ENCODE measurements at regions not wholly inside any gene's neighbourhood (a gene's known extent, or its start where the extent isn't known, plus 50 kb on each side); places are given as distances from the start of the nearest gene placed in this dataset.
A peak's percentile ranks its signal among the peaks of the same experiment; 100 is the strongest.
"Not testable (repeated sequence)": the region's sequence is repeated elsewhere in the genome, so short reads cannot be mapped to it uniquely, and the experiment has no call there.

DNA sequence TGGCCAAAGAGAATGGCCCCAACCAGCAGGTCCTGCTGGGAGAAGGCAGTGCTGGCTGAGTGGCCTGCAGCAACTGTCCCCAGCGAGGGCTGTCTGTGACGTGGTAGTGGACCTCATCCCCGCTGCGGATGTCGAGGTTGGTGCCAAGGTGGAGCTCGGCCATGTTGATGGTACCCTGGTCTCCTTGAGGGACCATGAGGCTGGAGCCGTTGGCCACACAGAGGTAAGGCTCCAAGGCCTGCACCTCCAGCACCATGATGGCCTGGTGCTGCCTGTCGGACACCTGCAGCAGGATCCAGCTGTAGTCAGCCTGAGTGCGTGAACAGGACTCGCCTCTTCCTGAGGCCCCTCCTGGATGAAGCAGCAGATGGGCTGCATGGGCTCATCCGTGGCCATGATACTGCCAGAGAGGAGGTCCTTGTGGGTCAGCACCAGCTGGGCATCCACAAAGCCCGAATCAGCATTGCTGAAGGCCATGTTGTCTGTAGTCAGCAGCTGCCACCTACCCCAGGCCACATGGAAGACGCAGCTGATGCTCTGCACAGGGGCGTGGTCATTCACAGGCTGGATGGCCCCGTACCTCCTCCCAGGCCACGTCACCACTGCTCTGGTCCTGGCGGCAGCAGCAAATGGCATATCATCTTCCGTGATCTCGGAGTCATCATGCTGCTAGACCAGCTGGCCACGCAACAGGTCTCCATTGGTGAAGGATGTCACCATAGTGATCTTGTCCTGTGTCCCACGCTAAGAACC lies 167.5 kb downstream of the GOLGA6L4 start:
- intact Hi-C loops (cut with DNase I): no loop called here

DNA sequence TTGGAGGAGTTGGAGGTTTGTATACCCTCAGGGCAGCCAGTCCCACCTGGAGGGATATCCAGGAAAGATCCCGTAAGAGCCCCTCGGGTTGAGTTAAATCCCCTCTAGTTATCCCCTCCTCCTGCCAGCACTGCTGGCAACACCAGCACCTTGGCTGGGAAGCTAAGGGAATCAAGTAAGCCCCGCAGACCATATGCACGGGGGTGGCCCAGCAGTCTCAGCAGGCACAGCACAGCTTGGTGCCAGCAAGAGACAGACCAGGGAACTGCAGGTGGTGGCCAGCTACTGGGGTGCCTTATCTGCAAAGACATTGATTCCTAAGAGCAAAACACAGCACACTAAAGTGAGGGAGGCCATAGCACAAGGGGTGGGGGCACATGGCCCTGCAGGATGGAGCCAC lies 173.8 kb downstream of the GOLGA6L4 start:
- intact Hi-C loops (cut with DNase I): not testable (repeated sequence)

More for the DNA sequence above, 167.5 kb downstream of the GOLGA6L4 start:
- no peaks in the 10 kb centered on the region for H3K27me3 ChIP-seq
- TF ChIP-seq CTCF (IDR thresholded peaks at IDR 0.05): no peak
- peak; percentile 46 for DNase-seq
- no peaks in the 10 kb centered on the region for H3K4me1 ChIP-seq
- no peak overlapping the region for H3K4me3 ChIP-seq
- ATAC-seq: no peak
- H3K9me3 ChIP-seq: no peaks in the 10 kb centered on the region
- no peaks in the 10 kb centered on the region for H3K36me3 ChIP-seq
- no peak overlapping the region for H3K27ac ChIP-seq

GRCh38 chr15:84421513-84422181 lies 179.2 kb upstream of the ZSCAN2 start:
- H3K4me3 ChIP-seq: peak overlapping the region; percentile 33
- H3K36me3 ChIP-seq; DNase-seq; H3K4me1 ChIP-seq; ATAC-seq; H3K9me3 ChIP-seq; H3K27ac ChIP-seq; intact Hi-C loops (cut with DNase I); H3K27me3 ChIP-seq: not testable (repeated sequence)

More for the DNA sequence above, 173.8 kb downstream of the GOLGA6L4 start:
- ATAC-seq, H3K27ac ChIP-seq, H3K4me3 ChIP-seq, H3K4me1 ChIP-seq, H3K9me3 ChIP-seq, DNase-seq, H3K36me3 ChIP-seq, H3K27me3 ChIP-seq: not testable (repeated sequence)

DNA sequence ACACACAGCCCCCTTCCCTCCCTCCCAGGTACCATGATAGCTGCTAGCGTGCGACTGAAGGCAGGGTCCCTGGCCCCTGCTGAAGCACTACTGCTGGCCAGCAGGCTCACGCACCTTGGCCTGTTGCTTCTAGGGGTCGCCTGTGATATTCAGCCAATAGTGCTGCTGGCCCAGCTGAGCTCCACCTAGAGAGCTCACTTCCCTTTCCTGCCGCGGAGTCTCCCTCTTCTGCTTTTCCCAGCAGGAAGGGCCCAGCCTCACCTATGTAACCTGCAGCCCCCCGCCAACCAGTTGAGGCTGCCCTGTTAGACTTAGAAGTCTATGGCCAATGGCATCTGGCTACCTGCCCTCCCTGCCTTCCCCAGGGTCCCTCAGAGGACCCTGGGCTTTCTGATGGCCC lies 175.5 kb upstream of the ZSCAN2 start:
- H3K36me3 ChIP-seq; H3K4me3 ChIP-seq; ATAC-seq; H3K27ac ChIP-seq; H3K27me3 ChIP-seq; H3K9me3 ChIP-seq; intact Hi-C loops (cut with DNase I); DNase-seq; H3K4me1 ChIP-seq: not testable (repeated sequence)

DNA sequence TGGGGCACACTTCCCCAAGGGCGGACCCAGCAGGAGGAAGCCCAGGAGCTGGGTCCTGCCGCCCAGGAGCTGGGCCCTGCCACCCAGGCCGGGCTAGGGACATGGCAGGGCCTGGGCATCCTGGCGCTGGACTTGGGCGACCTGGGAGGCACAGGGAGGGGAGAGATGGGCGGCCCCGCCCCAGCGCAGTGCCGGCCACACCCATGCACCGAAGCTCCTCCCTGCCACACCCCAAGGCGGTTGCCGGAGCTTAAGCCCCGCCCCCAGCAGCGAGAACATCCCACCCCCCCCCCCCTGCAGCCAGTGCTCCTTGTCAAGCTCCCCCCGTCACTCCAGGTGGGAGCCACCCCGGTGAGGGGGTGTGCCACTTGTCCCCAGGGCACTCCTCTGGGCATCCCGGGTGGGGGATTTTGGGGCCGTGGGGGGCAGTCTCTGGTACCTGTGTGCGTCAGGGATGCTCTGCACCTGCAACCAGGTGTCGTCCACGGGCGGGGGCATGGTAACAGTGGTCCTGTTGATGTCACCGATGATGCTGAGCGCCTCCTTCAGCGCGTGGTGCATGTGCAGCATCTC lies 127.4 kb upstream of the ZSCAN2 start:
- H3K9me3 ChIP-seq; intact Hi-C loops (cut with DNase I); H3K36me3 ChIP-seq; H3K4me3 ChIP-seq; H3K27ac ChIP-seq; DNase-seq; H3K4me1 ChIP-seq; ATAC-seq; H3K27me3 ChIP-seq: not testable (repeated sequence)

DNA sequence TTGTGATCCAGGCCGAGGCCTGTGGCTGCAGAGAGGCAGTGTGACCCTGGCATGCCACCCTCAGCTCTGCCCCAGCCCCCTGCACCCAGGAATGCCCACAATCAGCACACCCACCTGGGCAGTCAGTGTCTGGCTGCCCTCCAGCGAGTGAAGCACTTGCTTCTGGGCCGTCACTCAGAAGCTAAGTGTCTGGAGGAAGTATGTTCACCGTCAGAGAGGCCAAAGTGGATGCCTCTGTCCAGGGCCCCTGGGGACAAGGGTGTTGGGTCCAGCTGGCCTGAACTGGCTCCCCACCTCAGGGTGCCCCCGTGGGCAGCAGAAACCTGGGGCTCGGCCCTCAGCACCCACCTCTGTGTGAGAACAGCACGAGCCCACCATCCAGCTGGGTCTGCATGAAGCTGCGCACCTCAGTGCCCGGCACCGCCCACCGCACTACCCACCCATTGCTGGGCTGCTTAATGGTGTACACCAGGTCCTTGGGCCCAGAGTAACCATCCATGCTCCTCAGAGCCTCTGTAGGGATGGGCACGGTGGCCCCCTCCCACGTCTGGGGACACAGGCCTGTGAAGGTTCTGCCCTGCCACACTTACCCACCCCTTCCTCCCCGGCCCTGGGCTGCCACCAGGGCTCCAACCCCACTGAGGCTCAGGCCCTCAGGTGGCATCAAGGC lies 124.3 kb upstream of the ZSCAN2 start:
- H3K4me3 ChIP-seq; intact Hi-C loops (cut with DNase I); H3K9me3 ChIP-seq; H3K36me3 ChIP-seq; H3K27me3 ChIP-seq; H3K4me1 ChIP-seq; DNase-seq; H3K27ac ChIP-seq: not testable (repeated sequence)
- ATAC-seq: peak; percentile 66

DNA sequence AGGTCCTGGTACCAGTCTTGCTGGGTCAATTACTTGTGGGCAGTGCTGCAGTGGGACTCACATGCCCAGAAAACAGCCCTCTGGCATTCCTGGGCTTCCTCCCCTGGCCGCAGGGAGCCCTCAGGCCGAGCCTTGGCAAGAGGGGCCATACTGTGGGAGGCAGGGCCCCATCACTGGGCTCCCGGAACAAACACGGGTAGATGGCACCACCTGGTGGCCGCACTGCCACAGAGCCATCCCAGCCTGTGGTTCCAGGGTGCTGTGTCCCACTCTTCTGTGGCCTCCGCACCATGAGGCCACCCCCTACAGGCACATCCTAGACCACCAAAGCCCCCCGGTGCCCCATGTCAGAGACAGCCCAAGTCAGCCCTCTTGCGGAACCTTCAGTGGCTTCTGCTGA lies 123.3 kb upstream of the ZSCAN2 start:
- H3K27ac ChIP-seq; H3K9me3 ChIP-seq; intact Hi-C loops (cut with DNase I); H3K4me1 ChIP-seq; H3K36me3 ChIP-seq; H3K4me3 ChIP-seq; H3K27me3 ChIP-seq; DNase-seq: not testable (repeated sequence)
- peak; percentile 94 for ATAC-seq

- intact Hi-C loops (cut with DNase I); ATAC-seq: not testable (repeated sequence)
Observed at GRCh38 chr15:84480174-84480681, 120.6 kb upstream of the ZSCAN2 start.

DNA sequence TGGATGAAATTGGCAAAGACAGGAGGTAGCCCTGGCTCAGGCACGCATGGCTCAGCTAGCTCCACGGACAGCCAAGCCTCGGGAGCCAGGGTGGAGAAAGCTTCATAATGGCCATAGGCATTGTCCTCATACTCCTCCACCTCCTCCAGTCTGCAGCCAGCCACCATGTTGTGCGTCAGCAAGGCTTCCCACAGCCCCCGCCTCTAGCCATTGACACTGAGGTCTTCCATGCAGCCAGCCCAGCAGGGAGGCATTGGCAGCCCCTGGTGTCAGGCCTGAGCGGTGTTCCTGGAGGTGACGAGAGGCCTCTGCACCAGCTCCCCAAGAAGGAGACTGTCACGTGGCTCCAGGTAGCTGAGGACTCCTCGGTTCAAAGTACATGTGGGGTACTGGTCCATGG lies 117.0 kb upstream of the ZSCAN2 start:
- H3K36me3 ChIP-seq; H3K4me3 ChIP-seq; H3K27me3 ChIP-seq; intact Hi-C loops (cut with DNase I); H3K9me3 ChIP-seq; H3K4me1 ChIP-seq; ATAC-seq; H3K27ac ChIP-seq: not testable (repeated sequence)
- DNase-seq: peak; percentile 28

More at GRCh38 chr15:84480174-84480681, 120.6 kb upstream of the ZSCAN2 start:
- H3K36me3 ChIP-seq, H3K9me3 ChIP-seq, H3K27me3 ChIP-seq, H3K4me1 ChIP-seq, H3K27ac ChIP-seq, H3K4me3 ChIP-seq, DNase-seq: not testable (repeated sequence)

- H3K36me3 ChIP-seq: not testable (repeated sequence)
Observed at GRCh38 chr15:84500165-84500889, 100.5 kb upstream of the ZSCAN2 start.

GRCh38 chr15:84503101-84503500 lies 97.7 kb upstream of the ZSCAN2 start:
- H3K4me3 ChIP-seq; intact Hi-C loops (cut with DNase I); ATAC-seq; H3K27me3 ChIP-seq; H3K27ac ChIP-seq; H3K36me3 ChIP-seq; H3K4me1 ChIP-seq; H3K9me3 ChIP-seq; DNase-seq: not testable (repeated sequence)

More at GRCh38 chr15:84500165-84500889, 100.5 kb upstream of the ZSCAN2 start:
- Histone ChIP-seq H3K4me3 (peak overlapping the region; percentile 45), H3K27ac (peak overlapping the region; percentile 58)
- H3K4me1 ChIP-seq; intact Hi-C loops (cut with DNase I); H3K9me3 ChIP-seq; ATAC-seq; H3K27me3 ChIP-seq: not testable (repeated sequence)
- peak; percentile 66 for DNase-seq

- ATAC-seq; H3K36me3 ChIP-seq; H3K27me3 ChIP-seq; intact Hi-C loops (cut with DNase I); H3K9me3 ChIP-seq; H3K4me3 ChIP-seq; DNase-seq; H3K4me1 ChIP-seq; H3K27ac ChIP-seq: not testable (repeated sequence)
Observed at GRCh38 chr15:84505552-84505951, 95.3 kb upstream of the ZSCAN2 start.
